HepG2 (cell line): ENCODE measurements at regions not wholly inside any gene's neighbourhood (a gene's known extent, or its start where the extent isn't known, plus 50 kb on each side); places are given as distances from the start of the nearest gene placed in this dataset.

Experiments used
- CTCF ChIP-seq: sonication (generic); formaldehyde crosslinking; IDR thresholded peaks from 2 replicates; pipeline ENCODE4 v1.5.0; 2020; ENCODE audit warnings: mild to moderate bottlenecking, missing genetic modification reagents, moderate library complexity
- HBP1 ChIP-seq: IDR thresholded peaks from 2 replicates; pipeline ENCODE4 v1.6.1; 2016; ENCODE audit warnings: low read depth, control low read depth
- MAZ ChIP-seq, 2 experiments: sonication (generic) in 1 of 2; formaldehyde crosslinking in 1 of 2; IDR thresholded peaks; 2 replicates each; pipeline versions ENCODE4 v1.5.0 to v1.6.1; 2012 to 2020; ENCODE audit warnings: low read depth in 2 of 2, mild to moderate bottlenecking in 2 of 2, borderline replicate concordance in 1 of 2, improper control_type of control experiment in 1 of 2, low read length in 1 of 2, missing genetic modification reagents in 1 of 2, moderate library complexity in 1 of 2
- NR3C1 ChIP-seq: sonication (generic); formaldehyde crosslinking; IDR thresholded peaks from 2 replicates; pipeline ENCODE4 v1.4.0; 2020; ENCODE audit warnings: missing genetic modification reagents
- POLR2A ChIP-seq, 2 experiments: IDR thresholded peaks; 2 replicates each; pipeline ENCODE4 v1.6.1; 2011; ENCODE audit warnings: low read depth in 2 of 2, low read length in 2 of 2, mild to moderate bottlenecking in 1 of 2, moderate library complexity in 1 of 2; ENCODE audit not compliant: insufficient read depth in 1 of 2
- SMC3 ChIP-seq: IDR thresholded peaks from 2 replicates; pipeline ENCODE4 v1.6.1; 2011; ENCODE audit warnings: low read length, improper control_type of control experiment
- TARDBP ChIP-seq: sonication (generic); formaldehyde crosslinking; IDR thresholded peaks from 2 replicates; pipeline ENCODE4 v1.8.0; 2022; ENCODE audit warnings: mild to moderate bottlenecking, missing genetic modification reagents
- ZNF274 ChIP-seq: sonication (generic); formaldehyde crosslinking; IDR thresholded peaks from 2 replicates; pipeline ENCODE4 v1.5.1; 2020; ENCODE audit warnings: mild to moderate bottlenecking, missing genetic modification reagents
- ZNF580 ChIP-seq: IDR thresholded peaks from 2 replicates; pipeline ENCODE4 v1.6.1; 2016; ENCODE audit warnings: low read depth, borderline replicate concordance
- ZNF790 ChIP-seq: sonication (generic); formaldehyde crosslinking; IDR thresholded peaks from 2 replicates; pipeline ENCODE4 v1.8.0; 2022; ENCODE audit warnings: missing genetic modification reagents, mild to moderate bottlenecking, borderline replicate concordance

- TF ChIP-seq HBP1 (CRISPR knock-in tag) (no peak), NR3C1 (CRISPR knock-in tag) (no peak), TARDBP (CRISPR knock-in tag) (no peak), POLR2A (IDR thresholded peaks at IDR 0.05; ENCODE audit: insufficient read depth in 1 of 2, low read depth in 2 of 2, low read length in 2 of 2) (no peak), ZNF274 (no peak), ZNF790 (no peak), MAZ (IDR thresholded peaks at IDR 0.05; ENCODE audit: borderline replicate concordance, low read depth, low read length) (no peak), MAZ (CRISPR knock-in tag; IDR thresholded peaks at IDR 0.05; ENCODE audit: low read depth) (no peak), CTCF (CRISPR knock-in tag) (no peak), SMC3 (no peak), ZNF580 (CRISPR knock-in tag) (no peak)
These were observed 137.7 kb upstream of the RBMS3 start for GRCh38 chr3:29143151-29143550.
